ENCODE measurements at regions not wholly inside any gene's neighbourhood (a gene's known extent, or its start where the extent isn't known, plus 50 kb on each side); places are given as distances from the start of the nearest gene placed in this dataset.

GRCh38 chr15:36335224-36335623 lies 244.2 kb upstream of the CDIN1 start:
- no peak for DNase-seq (ENCODE audit: low read depth)
- TF ChIP-seq, protein P1, sequence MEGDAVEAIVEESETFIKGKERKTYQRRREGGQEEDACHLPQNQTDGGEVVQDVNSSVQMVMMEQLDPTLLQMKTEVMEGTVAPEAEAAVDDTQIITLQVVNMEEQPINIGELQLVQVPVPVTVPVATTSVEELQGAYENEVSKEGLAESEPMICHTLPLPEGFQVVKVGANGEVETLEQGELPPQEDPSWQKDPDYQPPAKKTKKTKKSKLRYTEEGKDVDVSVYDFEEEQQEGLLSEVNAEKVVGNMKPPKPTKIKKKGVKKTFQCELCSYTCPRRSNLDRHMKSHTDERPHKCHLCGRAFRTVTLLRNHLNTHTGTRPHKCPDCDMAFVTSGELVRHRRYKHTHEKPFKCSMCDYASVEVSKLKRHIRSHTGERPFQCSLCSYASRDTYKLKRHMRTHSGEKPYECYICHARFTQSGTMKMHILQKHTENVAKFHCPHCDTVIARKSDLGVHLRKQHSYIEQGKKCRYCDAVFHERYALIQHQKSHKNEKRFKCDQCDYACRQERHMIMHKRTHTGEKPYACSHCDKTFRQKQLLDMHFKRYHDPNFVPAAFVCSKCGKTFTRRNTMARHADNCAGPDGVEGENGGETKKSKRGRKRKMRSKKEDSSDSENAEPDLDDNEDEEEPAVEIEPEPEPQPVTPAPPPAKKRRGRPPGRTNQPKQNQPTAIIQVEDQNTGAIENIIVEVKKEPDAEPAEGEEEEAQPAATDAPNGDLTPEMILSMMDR (IDR thresholded peaks at IDR 0.05; ENCODE audit: insufficient read depth, low read depth, low read length), result no peak
- H3K4me3 ChIP-seq (ENCODE audit: low read depth, low read length), result no peak overlapping the region

GRCh38 chr15:36335659-36336058 lies 243.8 kb upstream of the CDIN1 start:
- H3K4me3 ChIP-seq (ENCODE audit: low read depth, low read length), result no peak overlapping the region
- TF ChIP-seq, protein P1 (IDR thresholded peaks at IDR 0.05; ENCODE audit: insufficient read depth, low read depth, low read length), result no peak
- no peak for DNase-seq (ENCODE audit: low read depth)

GRCh38 chr15:36344887-36345286 lies 234.5 kb upstream of the CDIN1 start:
- no peak overlapping the region for H3K4me3 ChIP-seq (ENCODE audit: low read depth, low read length)
- TF ChIP-seq, protein P1 (IDR thresholded peaks at IDR 0.05; ENCODE audit: insufficient read depth, low read depth, low read length), result no peak
- DNase-seq (ENCODE audit: low read depth), result no peak

DNA sequence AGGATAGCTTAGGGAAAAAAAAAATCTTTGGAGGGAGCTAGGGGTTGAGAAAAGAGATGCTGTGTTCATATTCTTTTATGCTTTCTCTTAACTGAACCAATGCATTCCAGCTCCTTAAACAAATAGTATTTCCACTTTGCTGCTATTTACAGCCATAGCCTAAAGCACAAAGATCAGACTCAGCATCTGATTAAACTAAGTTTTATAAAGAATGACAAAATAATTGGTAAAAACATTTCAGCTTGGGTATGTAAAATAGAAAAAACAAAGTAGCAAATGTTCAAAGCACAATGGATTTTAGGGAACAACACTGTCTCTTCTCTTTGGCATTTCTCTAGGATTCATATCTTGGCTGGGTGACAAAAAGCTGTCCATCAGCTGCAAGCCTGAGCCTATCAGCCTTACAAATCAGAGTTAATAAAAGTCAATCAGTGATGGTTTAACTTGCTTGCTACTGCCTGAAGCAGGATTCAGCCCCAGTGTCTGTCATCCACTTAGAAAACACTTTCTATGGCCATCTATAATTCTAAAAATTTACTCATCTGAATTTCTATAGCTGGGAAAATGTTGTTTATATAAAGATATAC lies 232.1 kb upstream of the CDIN1 start:
- no peak overlapping the region for H3K4me3 ChIP-seq (ENCODE audit: low read depth, low read length)
- DNase-seq (ENCODE audit: low read depth), result no peak
- TF ChIP-seq, protein P1 (IDR thresholded peaks at IDR 0.05; ENCODE audit: insufficient read depth, low read depth, low read length), result no peak

DNA sequence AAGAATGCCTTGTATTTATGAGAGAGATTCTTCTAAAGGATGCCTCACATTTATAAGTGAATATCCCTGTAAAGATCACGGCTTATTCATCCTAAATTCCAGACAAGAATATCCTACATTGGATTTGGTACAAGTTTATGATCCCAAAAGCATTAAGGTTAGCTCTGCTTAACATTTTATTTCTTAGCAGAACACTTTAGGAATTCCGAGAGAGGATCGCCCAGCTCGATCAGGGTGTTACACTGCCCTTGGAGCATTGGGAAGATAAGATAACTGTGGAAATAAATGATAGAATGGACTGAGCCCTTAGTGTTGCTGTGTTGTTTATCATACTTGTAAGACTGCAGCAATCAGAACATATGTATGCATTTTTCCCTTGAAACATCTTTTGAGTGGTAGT lies 223.0 kb upstream of the CDIN1 start:
- H3K4me3 ChIP-seq (ENCODE audit: low read depth, low read length), result no peak overlapping the region
- TF ChIP-seq, protein P1 (IDR thresholded peaks at IDR 0.05; ENCODE audit: insufficient read depth, low read depth, low read length), result no peak
- peak; percentile 84 for DNase-seq (ENCODE audit: low read depth)

- H3K4me3 ChIP-seq (ENCODE audit: low read depth, low read length), result no peak overlapping the region
- DNase-seq (ENCODE audit: low read depth), result peak; percentile 95
- TF ChIP-seq, protein P1 (IDR thresholded peaks at IDR 0.05; ENCODE audit: insufficient read depth, low read depth, low read length), result no peak
These were observed 222.3 kb upstream of the CDIN1 start for GRCh38 chr15:36356978-36357601.

DNA sequence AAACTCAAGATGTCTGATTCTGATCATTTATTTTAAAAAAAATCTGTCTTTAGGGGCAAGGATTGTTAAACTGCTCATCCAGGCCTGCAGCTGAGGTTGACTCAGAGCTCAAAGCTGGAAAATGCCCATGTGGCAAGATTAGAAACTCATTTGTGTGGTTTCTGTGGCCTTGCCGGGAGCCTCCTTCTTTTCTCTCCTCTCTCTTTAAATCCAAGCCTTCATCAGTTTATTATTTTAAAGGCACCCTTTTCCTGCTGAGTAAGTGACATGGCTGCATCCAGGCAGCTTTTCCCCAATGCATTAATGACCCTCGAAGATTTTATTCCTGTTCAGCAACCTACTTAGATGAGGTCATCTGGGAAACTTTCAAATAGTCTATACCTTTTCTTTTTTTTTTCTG lies 221.3 kb upstream of the CDIN1 start:
- no peak overlapping the region for H3K4me3 ChIP-seq (ENCODE audit: low read depth, low read length)
- peak; percentile 81 for DNase-seq (ENCODE audit: low read depth)

More for the DNA sequence above, 221.3 kb upstream of the CDIN1 start:
- TF ChIP-seq, protein P1 (IDR thresholded peaks at IDR 0.05; ENCODE audit: insufficient read depth, low read depth, low read length), result no peak

All from fibroblast of villous mesenchyme (primary cell).